CD14-positive monocyte (primary cell): ENCODE measurements at regions not wholly inside any gene's neighbourhood (a gene's known extent, or its start where the extent isn't known, plus 50 kb on each side); places are given as distances from the start of the nearest gene placed in this dataset.

ENCODE experiments used
- DNase-seq, 3 donors: peaks; one replicate each; pipeline ENCODE4 v3.0.0-alpha.2; 2011 to 2022
- H2AFZ ChIP-seq: 2 replicates; pipeline ENCODE4 v1.6.0; 2012; ENCODE audit warnings: mild to moderate bottlenecking, low read depth, low read length, inconsistent platforms; ENCODE audit not compliant: insufficient read depth, poor library complexity, severe bottlenecking
- H3K27ac ChIP-seq, 2 donors: 1 replicate in 1 of 2; 2 replicates in 1 of 2; pipeline ENCODE4 v1.5.1; 2012 to 2013; ENCODE audit warnings: low read length in 2 of 2, control low read depth in 1 of 2, inconsistent platforms in 1 of 2, low read depth in 1 of 2, mild to moderate bottlenecking in 1 of 2
- H3K27me3 ChIP-seq, 2 donors: one replicate each; pipeline versions ENCODE4 v1.6.0 to v1.6.1; 2011 to 2013; ENCODE audit warnings: low read length in 2 of 2; ENCODE audit not compliant: control insufficient read depth in 2 of 2, insufficient read depth in 2 of 2
- H3K36me3 ChIP-seq, 2 donors: replicated peaks in 1 of 2; 1 replicate in 1 of 2; 2 replicates in 1 of 2; pipeline versions ENCODE4 v1.5.1 to v1.6.1; 2012 to 2013; ENCODE audit warnings: low read length in 2 of 2, control low read depth in 1 of 2, inconsistent platforms in 1 of 2, mild to moderate bottlenecking in 1 of 2; ENCODE audit not compliant: insufficient read depth in 2 of 2, control insufficient read depth in 1 of 2
- H3K4me1 ChIP-seq, 2 donors: 1 replicate in 1 of 2; 2 replicates in 1 of 2; pipeline versions ENCODE4 v1.5.1 to v1.6.1; 2012 to 2013; ENCODE audit warnings: low read length in 2 of 2, control low read depth in 1 of 2, inconsistent platforms in 1 of 2, mild to moderate bottlenecking in 1 of 2, moderate library complexity in 1 of 2; ENCODE audit not compliant: insufficient read depth in 2 of 2, control insufficient read depth in 1 of 2
- H3K4me2 ChIP-seq: replicated peaks from 2 replicates; pipeline ENCODE3; 2012; ENCODE audit warnings: low read length, moderate library complexity, mild to moderate bottlenecking; ENCODE audit not compliant: poor library complexity, severe bottlenecking; ENCODE audit errors: extremely low read depth
- H3K4me3 ChIP-seq, 3 experiments: fragments of 200-600 bp in 1 of 3; sonication (generic) in 1 of 3; replicated peaks in 1 of 3; 1 replicate in 2 of 3; 2 replicates in 1 of 3; pipeline ENCODE4 v1.5.1; 2011 to 2013; ENCODE audit warnings: low read length in 3 of 3, mild to moderate bottlenecking in 3 of 3, control low read depth in 2 of 3, low read depth in 2 of 3, inconsistent platforms in 1 of 3, moderate library complexity in 1 of 3
- H3K79me2 ChIP-seq: 2 replicates; pipeline ENCODE4 v1.6.0; 2012; ENCODE audit warnings: mild to moderate bottlenecking, control low read depth, inconsistent platforms, low read length, moderate library complexity; ENCODE audit not compliant: insufficient read depth
- H3K9ac ChIP-seq: 2 replicates; pipeline ENCODE4 v1.6.0; 2017; ENCODE audit warnings: low read length, mild to moderate bottlenecking; ENCODE audit not compliant: insufficient read depth, poor library complexity, severe bottlenecking
- H3K9me3 ChIP-seq, 2 donors: replicated peaks in 1 of 2; 1 replicate in 1 of 2; 2 replicates in 1 of 2; pipeline versions ENCODE4 v1.5.1 to v1.6.1; 2012 to 2013; ENCODE audit warnings: low read length in 2 of 2, control low read depth in 1 of 2; ENCODE audit not compliant: control insufficient read depth in 1 of 2, insufficient read depth in 1 of 2
- H4K20me1 ChIP-seq: 2 replicates; pipeline ENCODE4 v1.6.0; 2012; ENCODE audit warnings: mild to moderate bottlenecking, low read length, control low read depth, moderate library complexity; ENCODE audit not compliant: insufficient read depth
- H3K27ac Mint-ChIP-seq, 7 donors: one replicate each; pipeline ENCODE4 v1.8.0; 2020; ENCODE audit warnings: mild to moderate bottlenecking in 7 of 7, mixed read lengths in 7 of 7, moderate library complexity in 6 of 7, inconsistent platforms in 2 of 7
- H3K27me3 Mint-ChIP-seq, 3 donors: one replicate each; pipeline ENCODE4 v1.8.0; 2021 to 2022; ENCODE audit warnings: low read depth in 3 of 3, mild to moderate bottlenecking in 3 of 3, mixed read lengths in 3 of 3, moderate library complexity in 3 of 3, inconsistent platforms in 1 of 3
- H3K36me3 Mint-ChIP-seq, 2 donors: one replicate each; pipeline ENCODE4 v1.8.0; 2020; ENCODE audit warnings: mixed read lengths in 2 of 2, inconsistent platforms in 1 of 2, mild to moderate bottlenecking in 1 of 2
- H3K4me1 Mint-ChIP-seq: one replicate; pipeline ENCODE4 v1.8.0; 2020; ENCODE audit warnings: mild to moderate bottlenecking, mixed read lengths
- H3K4me3 Mint-ChIP-seq, 2 donors: one replicate each; pipeline ENCODE4 v1.8.0; 2020; ENCODE audit warnings: mild to moderate bottlenecking in 2 of 2, mixed read lengths in 2 of 2, moderate library complexity in 1 of 2
- H3K9me3 Mint-ChIP-seq, 7 donors: one replicate each; pipeline ENCODE4 v1.8.0; 2020 to 2022; ENCODE audit warnings: mixed read lengths in 7 of 7, mild to moderate bottlenecking in 6 of 7, moderate library complexity in 6 of 7, inconsistent platforms in 2 of 7
- CTCF ChIP-seq: fragments of 200-600 bp; IDR thresholded peaks from one replicate; pipeline ENCODE4 v1.8.0; 2022; ENCODE audit warnings: antibody characterized with exemption, mild to moderate bottlenecking
- WGBS: methylation state at CpG from one replicate; pipeline ENCODE4 v1.1.5; 2013; ENCODE audit warnings: missing lambda C conversion rate; ENCODE audit not compliant: insufficient coverage; 5-methylcytosine and 5-hydroxymethylcytosine counted together
- intact Hi-C, 2 donors: fragments of 100-400 bp; cut with micrococcal nuclease; formaldehyde crosslinking; loops; one replicate each; pipeline versions ENCODE4 v1.15.0 to v1.15.1; 2023

GRCh38 chr13:104898484-104898883 is 1637.0 kb downstream of the EFNB2 start:
- peaks cover 0 to 7% (median 4%) of the 10 kb centered on the region in 7 donors for H3K9me3 Mint-ChIP-seq
- H3K9me3 ChIP-seq = no peaks in the 10 kb centered on the region
- WGBS = no CpG with 5 or more reads among the region's 3 CpGs

GRCh38 chr13:104895521-104895920 is 1639.9 kb downstream of the EFNB2 start:
- Histone ChIP-seq H3K4me2 (no peak overlapping the region), H3K36me3 (no peaks in the 10 kb centered on the region), H2AFZ (no peak overlapping the region), H3K4me3 (no peak overlapping the region), H3K27ac (no peak overlapping the region), H3K9ac (no peak overlapping the region), H3K4me1 (no peaks in the 10 kb centered on the region), H3K79me2 (no peaks in the 10 kb centered on the region), H3K9me3 (no peaks in the 10 kb centered on the region), H4K20me1 (no peaks in the 10 kb centered on the region), H3K27me3 (no peaks in the 10 kb centered on the region)
- Mint-ChIP-seq H3K4me1 (no peaks in the 10 kb centered on the region), H3K4me3 (no peak overlapping the region), H3K27me3 (no peaks in the 10 kb centered on the region), H3K27ac (no peak overlapping the region), H3K9me3 (peaks cover 0 to 7% (median 4%) of the 10 kb centered on the region in 7 donors), H3K36me3 (no peaks in the 10 kb centered on the region)
- intact Hi-C loops = no loop called here
- no CpG with 5 or more reads among the region's 1 CpG for WGBS
- DNase-seq = no peak
- no peak for TF ChIP-seq CTCF

More at GRCh38 chr13:104898484-104898883, 1637.0 kb downstream of the EFNB2 start:
- H3K27me3 ChIP-seq = no peaks in the 10 kb centered on the region
- H3K27ac ChIP-seq = no peak overlapping the region
- H3K9ac ChIP-seq = no peak overlapping the region
- no peak for DNase-seq
- Mint-ChIP-seq H3K4me1 (no peaks in the 10 kb centered on the region), H3K36me3 (no peaks in the 10 kb centered on the region), H3K27me3 (no peaks in the 10 kb centered on the region), H3K4me3 (no peak overlapping the region), H3K27ac (no peak overlapping the region)
- no peak overlapping the region for H2AFZ ChIP-seq
- no peaks in the 10 kb centered on the region for H3K79me2 ChIP-seq
- no peak for TF ChIP-seq CTCF
- no peaks in the 10 kb centered on the region for H4K20me1 ChIP-seq
- no peak overlapping the region for H3K4me2 ChIP-seq
- no peak overlapping the region for H3K4me3 ChIP-seq
- no peaks in the 10 kb centered on the region for H3K36me3 ChIP-seq
- no peaks in the 10 kb centered on the region for H3K4me1 ChIP-seq
- intact Hi-C loops = no loop called here
